Fibroblast of lung (primary cell): ENCODE measurements at regions not wholly inside any gene's neighbourhood (a gene's known extent, or its start where the extent isn't known, plus 50 kb on each side); places are given as distances from the start of the nearest gene placed in this dataset.

Source experiments
- EZH2 ChIP-seq: IDR thresholded peaks from 2 replicates; pipeline ENCODE4 v1.5.1; 2012; ENCODE audit warnings: low read length, control low read depth, mild to moderate bottlenecking; ENCODE audit errors: missing control alignments
- TF ChIP-seq, protein P1 (sequence below), 2 donors: IDR thresholded peaks in 1 of 2; conservative IDR thresholded peaks in 1 of 2; 1 replicate in 1 of 2; 2 replicates in 1 of 2; pipeline ENCODE4 v1.5.1; 2011 to 2012; ENCODE audit warnings: low read length in 2 of 2, control low read depth in 1 of 2, inconsistent platforms in 1 of 2, low read depth in 1 of 2, mild to moderate bottlenecking in 1 of 2

DNA sequence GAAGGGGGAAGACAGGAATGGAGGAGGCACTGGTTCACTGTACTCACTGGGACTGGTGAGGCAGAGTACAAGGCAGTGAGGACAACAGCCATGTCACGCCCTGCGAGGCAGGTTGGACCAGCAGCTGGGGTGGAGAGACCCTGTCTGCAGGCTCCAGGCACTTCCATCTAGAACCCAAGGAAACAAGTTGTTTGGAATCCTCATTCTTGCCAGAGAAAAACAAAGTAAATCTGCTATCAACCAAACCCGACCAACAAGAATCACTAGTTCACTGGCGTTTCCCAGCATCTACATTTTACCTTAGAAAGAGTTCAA lies 98.5 kb upstream of the CDYL start:
- TF ChIP-seq, protein P1, sequence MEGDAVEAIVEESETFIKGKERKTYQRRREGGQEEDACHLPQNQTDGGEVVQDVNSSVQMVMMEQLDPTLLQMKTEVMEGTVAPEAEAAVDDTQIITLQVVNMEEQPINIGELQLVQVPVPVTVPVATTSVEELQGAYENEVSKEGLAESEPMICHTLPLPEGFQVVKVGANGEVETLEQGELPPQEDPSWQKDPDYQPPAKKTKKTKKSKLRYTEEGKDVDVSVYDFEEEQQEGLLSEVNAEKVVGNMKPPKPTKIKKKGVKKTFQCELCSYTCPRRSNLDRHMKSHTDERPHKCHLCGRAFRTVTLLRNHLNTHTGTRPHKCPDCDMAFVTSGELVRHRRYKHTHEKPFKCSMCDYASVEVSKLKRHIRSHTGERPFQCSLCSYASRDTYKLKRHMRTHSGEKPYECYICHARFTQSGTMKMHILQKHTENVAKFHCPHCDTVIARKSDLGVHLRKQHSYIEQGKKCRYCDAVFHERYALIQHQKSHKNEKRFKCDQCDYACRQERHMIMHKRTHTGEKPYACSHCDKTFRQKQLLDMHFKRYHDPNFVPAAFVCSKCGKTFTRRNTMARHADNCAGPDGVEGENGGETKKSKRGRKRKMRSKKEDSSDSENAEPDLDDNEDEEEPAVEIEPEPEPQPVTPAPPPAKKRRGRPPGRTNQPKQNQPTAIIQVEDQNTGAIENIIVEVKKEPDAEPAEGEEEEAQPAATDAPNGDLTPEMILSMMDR (conservative IDR thresholded peaks at IDR 0.05 in 1 of 2, IDR thresholded peaks at IDR 0.05 in 1 of 2; ENCODE audit: low read depth in 1 of 2, low read length in 2 of 2) = no peak
- no peak for TF ChIP-seq EZH2
